GM12878 (cell line): ENCODE measurements at regions not wholly inside any gene's neighbourhood (a gene's known extent, or its start where the extent isn't known, plus 50 kb on each side); places are given as distances from the start of the nearest gene placed in this dataset.

Source experiments
- ATAC-seq: fragments of 200-7000 bp; cut with Tn5 transposase; 3 replicates; pipeline ENCODE4 v1.9.1; 2020; ENCODE audit warnings: mild to moderate bottlenecking, moderate library complexity
- BruUV-seq: library from RNA; stranded (reverse); fragments of 400-500 nt; replicated peaks from 2 replicates; lab custom pipeline; 2021; lab: Mats Ljungman, UMichigan
- CTCF ChIA-PET: fragments of 300-600 bp; sonication (Branson Sonifier 250); formaldehyde crosslinking; extraction: SDS; loops from one replicate; lab custom pipeline; 2021; ENCODE audit warnings: inconsistent platforms; lab: Yijun Ruan, JAX
- POLR2A ChIA-PET: fragments of 350-600 bp; formaldehyde crosslinking; extraction: SDS; loops from one replicate; lab custom pipeline; 2021; ENCODE audit warnings: inconsistent platforms; lab: Charles Lee
- RAD21 ChIA-PET: fragments of 300-600 bp; sonication (Branson Sonifier 250); formaldehyde crosslinking; loops from one replicate; lab custom pipeline; 2023; ENCODE audit warnings: antibody characterized with exemption; ENCODE audit not compliant: unreplicated experiment; lab: Charles Lee
- SMC1A ChIA-PET: fragments of 300-600 bp; sonication (Branson Sonifier 250); formaldehyde crosslinking; loops from one replicate; lab custom pipeline; 2023; ENCODE audit not compliant: unreplicated experiment, uncharacterized antibody; lab: Charles Lee
- DNase-seq: peaks from one replicate; pipeline ENCODE4 v3.0.0-alpha.2; 2011; ENCODE audit warnings: low read depth, low spot score
- FAIRE-seq: peaks from 3 replicates; lab custom pipeline; 2011; peaks lifted over from hg19 to GRCh38; lab: Jason Lieb, UNC
- H2AFZ ChIP-seq: 2 replicates; pipeline ENCODE4 v1.6.0; 2011; ENCODE audit warnings: low read depth, low read length, control low read depth; ENCODE audit not compliant: control insufficient read depth
- H3K27ac ChIP-seq: 2 replicates; pipeline ENCODE4 v1.5.1; 2011; ENCODE audit warnings: control low read depth; ENCODE audit not compliant: control insufficient read depth, insufficient read depth
- H3K27me3 ChIP-seq, 2 experiments: replicated peaks in 1 of 2; 2 replicates each; pipeline versions ENCODE4 v1.6.0 to v1.6.1; 2011; ENCODE audit warnings: low read length in 1 of 2; ENCODE audit not compliant: control insufficient read depth in 2 of 2, insufficient read depth in 2 of 2
- H3K36me3 ChIP-seq, 2 experiments: 2 replicates each; pipeline ENCODE4 v1.5.1; 2011; ENCODE audit warnings: low read length in 1 of 2; ENCODE audit not compliant: control insufficient read depth in 2 of 2, insufficient read depth in 2 of 2
- H3K4me1 ChIP-seq: 2 replicates; pipeline ENCODE4 v1.6.1; 2011; ENCODE audit warnings: mild to moderate bottlenecking, low read length, moderate library complexity, mixed read lengths; ENCODE audit not compliant: control insufficient read depth, insufficient read depth
- H3K4me2 ChIP-seq: 2 replicates; pipeline ENCODE4 v1.6.0; 2011; ENCODE audit warnings: control low read depth; ENCODE audit not compliant: control insufficient read depth, insufficient read depth
- H3K4me3 ChIP-seq: fragments of 200-600 bp; sonication (generic); 2 replicates; pipeline ENCODE4 v1.5.1; 2016
- H3K79me2 ChIP-seq: 2 replicates; pipeline ENCODE4 v1.6.0; 2011; ENCODE audit warnings: low read length; ENCODE audit not compliant: control insufficient read depth, insufficient read depth
- H3K9ac ChIP-seq: 2 replicates; pipeline ENCODE4 v1.8.0; 2011; ENCODE audit warnings: low read length, control low read depth, mixed read lengths; ENCODE audit not compliant: control insufficient read depth, insufficient read depth
- H3K9me3 ChIP-seq: replicated peaks from 3 replicates; pipeline ENCODE4 v1.5.1; 2011; ENCODE audit warnings: mild to moderate bottlenecking, low read length; ENCODE audit not compliant: control insufficient read depth, insufficient read depth
- H4K20me1 ChIP-seq: 2 replicates; pipeline ENCODE4 v1.6.0; 2011; ENCODE audit not compliant: control insufficient read depth, insufficient read depth
- ATF3 ChIP-seq: IDR thresholded peaks from 2 replicates; pipeline ENCODE4 v1.6.1; 2011; ENCODE audit warnings: low read depth, mild to moderate bottlenecking, low read length, moderate library complexity, borderline replicate concordance; ENCODE audit errors: extremely low read depth
- IRF5 ChIP-seq: fragments of 450-650 bp; IDR thresholded peaks from 2 replicates; pipeline ENCODE4 v1.6.1; 2017; ENCODE audit warnings: borderline replicate concordance
- JUNB ChIP-seq: IDR thresholded peaks from 2 replicates; pipeline ENCODE4 v1.6.1; 2016; ENCODE audit warnings: antibody characterized with exemption, mild to moderate bottlenecking
- JUND ChIP-seq: IDR thresholded peaks from 2 replicates; pipeline ENCODE4 v1.6.1; 2012; ENCODE audit warnings: low read depth, mild to moderate bottlenecking, low read length, improper control_type of control experiment, moderate library complexity
- MYB ChIP-seq: fragments of 150-350 bp; IDR thresholded peaks from 2 replicates; pipeline ENCODE4 v1.6.1; 2014; ENCODE audit warnings: mild to moderate bottlenecking, low read depth, low read length, borderline replicate concordance
- MYC ChIP-seq: IDR thresholded peaks from 2 replicates; pipeline ENCODE4 v1.6.1; 2011; ENCODE audit warnings: mild to moderate bottlenecking, low read length, moderate library complexity, inconsistent platforms; ENCODE audit not compliant: insufficient read depth, insufficient replicate concordance, insufficient read length, severe bottlenecking
- NR2C2 ChIP-seq: IDR thresholded peaks from 2 replicates; pipeline ENCODE4 v1.6.1; 2011; ENCODE audit warnings: borderline replicate concordance, low read depth; ENCODE audit not compliant: control insufficient read depth, insufficient read length
- PAX5 ChIP-seq: IDR thresholded peaks from 2 replicates; pipeline ENCODE4 v1.6.1; 2011; ENCODE audit warnings: low read depth, low read length, borderline replicate concordance
- POLR2AphosphoS5 ChIP-seq: IDR thresholded peaks from 2 replicates; pipeline ENCODE4 v1.6.1; 2011; ENCODE audit warnings: mild to moderate bottlenecking, low read length, inconsistent platforms
- PRDM15 ChIP-seq: fragments of 450-650 bp; formaldehyde crosslinking; IDR thresholded peaks from 2 replicates; pipeline ENCODE4 v1.4.0; 2020; ENCODE audit warnings: mild to moderate bottlenecking, moderate library complexity
- SP1 ChIP-seq: IDR thresholded peaks from one replicate; pipeline ENCODE4 v1.6.1; 2011; ENCODE audit warnings: low read depth, low read length
- ZBTB33 ChIP-seq: fragments of 450-650 bp; IDR thresholded peaks from 2 replicates; pipeline ENCODE4 v1.6.1; 2017; ENCODE audit warnings: mild to moderate bottlenecking
- ZNF274 ChIP-seq: IDR thresholded peaks from one replicate; pipeline ENCODE4 v1.8.0; 2011; ENCODE audit not compliant: insufficient read length, insufficient read depth
- ZNF622 ChIP-seq: fragments of 450-650 bp; IDR thresholded peaks from 2 replicates; pipeline ENCODE4 v1.6.1; 2017; ENCODE audit warnings: mild to moderate bottlenecking, inconsistent platforms
- WGBS: methylation state at CpG from one replicate; pipeline ENCODE4 v1.1.6; 2016; ENCODE audit warnings: low lambda C conversion rate; ENCODE audit not compliant: insufficient replicate concordance, insufficient coverage; ENCODE audit errors: missing lambda C conversion rate; 5-methylcytosine and 5-hydroxymethylcytosine counted together
- in situ Hi-C: fragments of 300-500 bp; cut with MboI; formaldehyde crosslinking; loops from 9 replicates; pipeline ENCODE4 v1.14.3; 2018; ENCODE audit warnings: mixed read lengths
- intact Hi-C: fragments of 100-400 bp; cut with micrococcal nuclease; formaldehyde crosslinking; loops from one replicate; pipeline ENCODE4 v1.14.2; 2022; ENCODE audit not compliant: unreplicated experiment

GRCh38 chr5:155239803-155240202 lies 226.2 kb downstream of the KIF4B start:
- no peaks in the 10 kb centered on the region for H3K9me3 ChIP-seq
- H3K4me2 ChIP-seq: no peak overlapping the region
- H3K9ac ChIP-seq: no peak overlapping the region
- no TSS peak for BruUV-seq
- H3K36me3 ChIP-seq: no peaks in the 10 kb centered on the region
- H3K27me3 ChIP-seq: no peaks in the 10 kb centered on the region
- POLR2A ChIA-PET: no interaction called here
- ATAC-seq (no peak), FAIRE-seq (no peak), DNase-seq (no peak)
- WGBS: 0% methylated on average over 2 of the region's 2 CpGs
- no peak overlapping the region for H3K27ac ChIP-seq
- no peak overlapping the region for H2AFZ ChIP-seq
- CTCF ChIA-PET: no interaction called here
- SMC1A ChIA-PET: no interaction called here
- in situ Hi-C loops: no loop called here
- H3K4me3 ChIP-seq: no peak overlapping the region
- no peaks in the 10 kb centered on the region for H4K20me1 ChIP-seq
- RAD21 ChIA-PET: no interaction called here
- H3K4me1 ChIP-seq: no peaks in the 10 kb centered on the region
- H3K79me2 ChIP-seq: no peaks in the 10 kb centered on the region
- intact Hi-C loops: no loop called here
- TF ChIP-seq JUNB (no peak), NR2C2 (no peak), SP1 (no peak), ZNF274 (no peak), PRDM15 (CRISPR knock-in tag) (no peak), ZBTB33 (no peak), ATF3 (no peak), POLR2AphosphoS5 (no peak), JUND (no peak), PAX5 (no peak), IRF5 (no peak), ZNF622 (no peak), MYC (no peak), MYB (no peak)
